Peyer's patch (tissue), 4 donors: ENCODE measurements at regions not wholly inside any gene's neighbourhood (a gene's known extent, or its start where the extent isn't known, plus 50 kb on each side); places are given as distances from the start of the nearest gene placed in this dataset.

ENCODE experiments used
- CTCF ChIP-seq, 6 experiments: fragments of 450-650 bp in 4 of 6; fragments of 200-600 bp in 2 of 6; sonication (generic) in 1 of 6; IDR thresholded peaks; one replicate each; pipeline ENCODE4 v1.5.1; 2017 to 2019; ENCODE audit warnings: antibody characterized with exemption in 6 of 6, mild to moderate bottlenecking in 3 of 6, moderate library complexity in 1 of 6
- POLR2A ChIP-seq, 2 donors: fragments of 450-650 bp; IDR thresholded peaks; one replicate each; pipeline ENCODE4 v1.5.1; 2017; ENCODE audit warnings: antibody characterized with exemption in 2 of 2, mild to moderate bottlenecking in 2 of 2, moderate library complexity in 2 of 2

GRCh38 chr9:7944572-7944971 lies 145.0 kb upstream of the DMAC1 start:
- TF ChIP-seq CTCF (IDR thresholded peaks at IDR 0.05) (no peak), POLR2A (IDR thresholded peaks at IDR 0.05) (no peak)
